ENCODE measurements at regions not wholly inside any gene's neighbourhood (a gene's known extent, or its start where the extent isn't known, plus 50 kb on each side); places are given as distances from the start of the nearest gene placed in this dataset.

- TF ChIP-seq ZNF274 (IDR thresholded peaks at IDR 0.05; ENCODE audit: low read depth, low read length) (no peak), YY1 (IDR thresholded peaks at IDR 0.05; ENCODE audit: insufficient read depth, insufficient read length) (no peak), SUZ12 (IDR thresholded peaks at IDR 0.05; ENCODE audit: extremely low read depth, insufficient read depth, insufficient read length) (no peak)
Measured at GRCh38 chr1:30600258-30600657, 123.1 kb downstream of the MATN1 start.

Data from NT2/D1 (cell line).